ENCODE measurements at regions not wholly inside any gene's neighbourhood (a gene's known extent, or its start where the extent isn't known, plus 50 kb on each side); places are given as distances from the start of the nearest gene placed in this dataset.

DNA sequence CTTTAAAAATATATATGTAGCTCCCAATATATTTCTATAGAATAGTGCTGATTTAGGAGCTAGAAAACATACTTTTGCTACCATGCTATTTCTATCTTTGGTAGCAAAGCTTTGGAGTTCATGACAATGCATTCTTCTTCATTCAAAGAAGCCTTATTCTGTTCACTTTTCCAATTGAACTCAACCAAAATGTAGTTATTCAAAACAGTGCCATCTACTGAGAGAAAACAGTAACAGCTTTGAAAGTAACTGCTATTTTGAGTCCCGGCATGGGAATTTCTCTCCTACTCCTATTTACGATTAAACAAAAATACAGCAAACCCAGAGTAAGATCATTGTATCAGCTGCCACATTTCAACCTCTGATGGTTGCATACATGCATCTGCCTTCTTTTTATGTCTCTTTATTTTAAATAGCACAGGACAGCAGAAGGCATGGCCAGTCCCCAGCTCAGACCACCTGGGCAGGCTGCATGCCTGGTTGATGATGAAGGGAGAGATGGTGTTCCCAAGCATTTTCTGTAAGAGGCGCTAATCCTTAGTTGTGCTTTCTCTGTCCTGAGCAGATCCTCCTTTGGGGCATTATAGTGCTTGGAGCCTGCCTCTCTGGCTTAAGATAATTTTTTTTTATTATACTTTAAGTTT, 69.7 kb upstream of the SULT1C3 start:
- no peaks in the 10 kb centered on the region for H3K4me1 Mint-ChIP-seq
- H3K27me3 Mint-ChIP-seq, result peaks cover 4% of the 10 kb centered on the region
- peaks cover 0 to 3% (median 0%) of the 10 kb centered on the region in 3 donors for H3K9me3 Mint-ChIP-seq
- no peak overlapping the region for H3K27ac Mint-ChIP-seq
- H3K36me3 Mint-ChIP-seq, result no peaks in the 10 kb centered on the region
- no peak overlapping the region for H3K4me3 Mint-ChIP-seq

DNA sequence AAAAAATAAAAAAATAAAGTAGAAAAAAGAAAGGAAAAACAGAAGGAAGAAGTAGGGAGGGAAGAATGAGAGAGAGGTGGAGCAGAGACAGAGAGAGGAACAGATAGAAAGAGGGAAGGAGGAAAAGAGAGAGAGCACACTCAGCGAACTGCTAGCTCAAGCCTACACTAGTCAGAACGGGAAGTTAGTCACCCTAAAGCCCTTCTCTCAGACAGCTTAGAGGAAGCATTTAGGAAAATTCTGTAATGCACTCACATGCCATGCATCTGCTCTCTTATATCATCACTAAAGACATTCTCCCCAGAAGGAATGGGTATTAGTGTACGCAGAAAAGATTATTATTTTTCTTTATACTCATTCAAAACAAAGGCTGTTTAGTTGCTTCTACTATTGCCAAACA, 68.1 kb upstream of the SULT1C3 start:
- H3K36me3 Mint-ChIP-seq, result no peaks in the 10 kb centered on the region
- peaks cover 4% of the 10 kb centered on the region for H3K27me3 Mint-ChIP-seq
- H3K4me1 Mint-ChIP-seq, result no peaks in the 10 kb centered on the region
- H3K4me3 Mint-ChIP-seq, result no peak overlapping the region
- peaks cover 0 to 3% (median 0%) of the 10 kb centered on the region in 3 donors for H3K9me3 Mint-ChIP-seq
- H3K27ac Mint-ChIP-seq, result no peak overlapping the region

- H3K9me3 Mint-ChIP-seq, result peaks cover 0 to 2% (median 2%) of the 10 kb centered on the region in 3 donors
- no peak overlapping the region for H3K4me3 Mint-ChIP-seq
- no peak overlapping the region for H3K27ac Mint-ChIP-seq
- no peaks in the 10 kb centered on the region for H3K4me1 Mint-ChIP-seq
- no peaks in the 10 kb centered on the region for H3K27me3 Mint-ChIP-seq
- H3K36me3 Mint-ChIP-seq, result no peaks in the 10 kb centered on the region
Observed at GRCh38 chr2:108182489-108182888, 57.3 kb upstream of the SULT1C3 start.

- no peaks in the 10 kb centered on the region for H3K27me3 Mint-ChIP-seq
- H3K36me3 Mint-ChIP-seq, result no peaks in the 10 kb centered on the region
- H3K4me3 Mint-ChIP-seq, result no peak overlapping the region
- H3K4me1 Mint-ChIP-seq, result no peaks in the 10 kb centered on the region
- H3K27ac Mint-ChIP-seq, result no peak overlapping the region
- H3K9me3 Mint-ChIP-seq, result peaks cover 0 to 2% (median 2%) of the 10 kb centered on the region in 3 donors
Observed at GRCh38 chr2:108184419-108184818, 55.3 kb upstream of the SULT1C3 start.

- no peaks in the 10 kb centered on the region for H3K36me3 Mint-ChIP-seq
- peaks cover 0 to 1% (median 0%) of the 10 kb centered on the region in 3 donors for H3K9me3 Mint-ChIP-seq
- H3K27ac Mint-ChIP-seq, result no peak overlapping the region
- H3K4me3 Mint-ChIP-seq, result no peak overlapping the region
- H3K27me3 Mint-ChIP-seq, result no peaks in the 10 kb centered on the region
- H3K4me1 Mint-ChIP-seq, result peaks cover 0 to 3% (median 0%) of the 10 kb centered on the region in 3 donors
Observed at GRCh38 chr2:108189316-108189715, 50.5 kb upstream of the SULT1C3 start.

Measured in IgD-negative memory B cell (primary cell).